Stimulated activated CD4-positive, alpha-beta T cell treated with anti-CD3 and anti-CD28 coated beads, Interleukin-12 subunit alpha, Interleukin-12 subunit beta, amount 100 ng/mL, for 24 hours (primary cell): ENCODE measurements at regions not wholly inside any gene's neighbourhood (a gene's known extent, or its start where the extent isn't known, plus 50 kb on each side); places are given as distances from the start of the nearest gene placed in this dataset.

Source experiments
- DNase-seq, 2 experiments: peaks; one replicate each; pipeline ENCODE4 v3.0.0-alpha.2; 2020; ENCODE audit warnings: low read depth in 2 of 2

DNA sequence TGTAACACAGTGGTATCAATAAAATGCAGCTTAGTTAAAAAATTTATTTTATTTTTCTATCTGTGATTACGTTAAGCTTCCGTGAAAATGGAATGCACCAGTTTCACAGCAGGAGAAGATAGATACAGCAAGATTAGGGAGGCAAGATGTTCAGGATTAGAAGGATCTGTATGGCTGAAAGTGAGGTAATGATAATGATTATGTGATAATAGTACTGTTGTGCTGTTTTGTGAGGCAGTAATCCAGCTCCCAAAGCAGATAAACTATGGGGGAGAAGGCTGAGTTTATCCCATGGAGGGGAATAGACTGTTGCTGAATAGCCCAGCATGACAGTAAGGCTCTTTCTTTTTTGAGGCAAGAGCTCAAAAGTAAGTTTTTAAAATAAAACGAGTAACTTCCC is 216.1 kb upstream of the PRPS1L1 start:
- no peak for DNase-seq

- DNase-seq, result no peak
Measured at GRCh38 chr7:18250133-18250532, 222.5 kb upstream of the PRPS1L1 start.

- DNase-seq, result no peak
Measured at GRCh38 chr7:18257711-18258110, 230.1 kb upstream of the PRPS1L1 start.

GRCh38 chr7:18262058-18262457 is 233.5 kb upstream of the HDAC9 start:
- DNase-seq, result no peak

DNA sequence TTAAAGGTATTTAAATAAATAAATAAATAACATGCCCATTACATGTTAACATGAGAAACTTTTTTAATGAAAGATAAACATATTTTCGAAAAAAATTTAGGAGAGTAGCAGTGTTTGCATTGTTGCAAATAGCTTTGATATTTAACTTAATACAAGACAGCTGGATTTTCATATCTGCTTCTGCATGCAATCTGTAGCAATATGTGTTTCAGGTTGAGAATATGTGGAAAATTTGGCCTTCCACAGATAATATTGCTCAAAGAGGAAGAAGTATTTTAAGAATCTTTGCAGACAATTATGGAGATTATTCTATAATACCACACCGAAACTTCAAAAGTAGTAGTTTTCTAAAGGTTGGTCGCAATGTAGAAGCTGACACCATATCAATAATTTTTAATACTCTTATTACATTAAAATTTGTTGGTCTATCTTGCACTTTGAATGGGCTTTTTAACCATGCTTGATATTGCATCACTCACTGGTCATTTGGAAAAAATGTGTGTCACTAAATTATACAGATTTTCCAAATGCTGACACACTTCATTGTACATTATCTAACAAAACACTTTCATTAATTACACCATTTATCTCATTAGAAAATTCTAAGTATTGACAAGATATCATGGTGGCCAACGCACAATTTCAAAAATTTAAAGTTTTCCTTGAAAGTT is 229.8 kb upstream of the HDAC9 start:
- no peak for DNase-seq

GRCh38 chr7:18268571-18268970 is 227.0 kb upstream of the HDAC9 start:
- DNase-seq, result no peak

DNA sequence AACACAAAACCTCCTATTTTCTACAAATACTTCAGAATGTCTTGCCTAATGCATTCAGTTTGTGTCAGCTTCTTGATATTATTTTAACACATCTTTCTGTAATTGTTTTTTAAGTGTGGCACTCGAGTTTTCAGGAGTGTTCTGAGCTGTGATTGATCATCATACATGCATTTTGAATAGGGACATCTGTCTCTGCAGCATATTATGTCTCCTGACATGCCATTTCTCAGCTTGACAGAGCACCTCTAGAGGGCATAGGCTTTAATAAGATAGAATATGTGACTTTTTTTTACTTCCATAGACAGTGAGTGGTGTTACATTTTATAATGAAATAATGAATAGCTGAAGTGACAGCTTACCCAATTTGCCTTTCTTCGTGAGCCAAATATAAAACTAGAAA is 219.2 kb upstream of the HDAC9 start:
- no peak for DNase-seq

- DNase-seq, result no peak
Measured at GRCh38 chr7:18278316-18278715, 217.2 kb upstream of the HDAC9 start.

DNA sequence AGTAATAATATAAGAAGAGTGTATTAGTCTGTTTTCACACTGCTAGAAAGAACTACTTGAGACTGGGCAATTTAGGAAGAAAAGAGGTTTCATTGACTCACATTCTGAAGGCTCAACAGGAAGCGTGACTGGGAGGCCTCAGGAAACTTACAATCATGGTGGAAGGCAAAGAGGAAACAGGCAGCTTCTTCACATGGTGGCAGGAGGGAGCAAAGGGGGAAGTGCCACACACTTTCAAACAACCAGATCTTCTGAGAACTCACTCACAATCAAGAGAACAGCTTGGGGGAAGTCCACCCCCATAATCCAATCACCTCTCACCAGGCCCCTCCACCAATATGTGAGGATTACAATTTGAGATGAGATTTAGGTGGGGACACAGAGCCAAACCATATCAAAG is 212.5 kb upstream of the HDAC9 start:
- DNase-seq, result no peak

DNA sequence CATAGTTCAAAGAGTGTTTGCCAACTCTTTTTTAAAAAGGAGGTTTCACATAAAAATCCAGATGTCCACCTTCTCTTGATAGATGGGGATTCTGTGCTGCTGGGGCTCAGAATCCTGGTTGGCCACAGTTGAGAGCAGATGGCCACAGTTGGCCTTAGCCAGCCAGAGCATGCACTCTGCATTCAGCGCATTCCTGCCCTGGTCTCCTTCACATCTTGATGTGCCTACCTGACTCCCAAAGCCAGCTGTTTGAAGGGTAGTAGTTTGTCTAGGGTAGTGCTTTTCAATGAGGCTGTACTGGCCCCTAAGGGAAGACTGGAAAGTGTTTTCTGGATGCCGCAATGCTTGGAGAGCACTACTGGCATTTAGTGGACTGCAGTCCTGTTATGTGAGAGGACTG is 208.1 kb upstream of the HDAC9 start:
- DNase-seq, result no peak

GRCh38 chr7:18288322-18289037 is 207.1 kb upstream of the HDAC9 start:
- DNase-seq, result no peak

GRCh38 chr7:18289788-18290187 is 205.8 kb upstream of the HDAC9 start:
- no peak for DNase-seq

- no peak for DNase-seq
Measured at GRCh38 chr7:18290223-18290622, 205.3 kb upstream of the HDAC9 start.

DNA sequence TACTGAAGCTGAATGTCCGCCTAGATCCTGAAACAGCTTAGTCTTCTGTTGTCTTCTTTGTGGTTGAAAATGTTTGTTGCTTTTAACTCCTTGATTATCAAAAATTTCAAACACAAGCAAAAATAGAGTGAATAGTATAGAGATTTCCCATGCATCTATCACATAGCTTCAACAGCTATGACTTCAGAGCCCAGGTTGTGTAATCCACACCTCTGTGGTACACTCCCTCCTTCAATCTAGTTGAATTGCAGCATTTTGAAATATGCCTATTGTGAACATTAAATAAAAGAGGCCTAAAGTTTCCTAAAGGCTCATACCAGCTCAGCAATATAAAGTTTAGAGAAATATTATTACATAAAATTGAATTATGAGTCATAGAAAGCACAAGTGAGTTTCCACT is 204.7 kb upstream of the HDAC9 start:
- DNase-seq, result no peak

- no peak for DNase-seq
Measured at GRCh38 chr7:18292584-18292983, 203.0 kb upstream of the HDAC9 start.

GRCh38 chr7:18293759-18294158 is 201.8 kb upstream of the HDAC9 start:
- no peak for DNase-seq

DNA sequence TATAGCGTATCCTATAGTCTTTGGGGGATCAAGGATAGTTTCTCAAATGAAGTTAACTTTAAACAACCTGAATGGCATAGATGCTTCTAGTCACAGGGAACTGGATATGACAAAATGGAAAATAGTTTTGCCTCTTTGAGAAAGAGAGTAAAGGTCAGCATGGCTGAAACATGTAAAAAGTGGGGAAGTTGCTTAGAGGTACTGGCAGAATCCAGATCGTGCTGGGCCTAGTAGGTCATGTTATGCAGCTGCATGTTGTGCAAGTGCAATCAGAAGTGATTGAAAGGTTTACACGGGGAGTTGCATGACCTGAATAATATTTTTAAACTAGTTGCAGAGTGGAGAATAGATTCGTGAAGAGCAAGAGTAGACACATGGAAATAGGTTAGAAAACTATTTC is 201.1 kb upstream of the HDAC9 start:
- DNase-seq, result no peak

DNA sequence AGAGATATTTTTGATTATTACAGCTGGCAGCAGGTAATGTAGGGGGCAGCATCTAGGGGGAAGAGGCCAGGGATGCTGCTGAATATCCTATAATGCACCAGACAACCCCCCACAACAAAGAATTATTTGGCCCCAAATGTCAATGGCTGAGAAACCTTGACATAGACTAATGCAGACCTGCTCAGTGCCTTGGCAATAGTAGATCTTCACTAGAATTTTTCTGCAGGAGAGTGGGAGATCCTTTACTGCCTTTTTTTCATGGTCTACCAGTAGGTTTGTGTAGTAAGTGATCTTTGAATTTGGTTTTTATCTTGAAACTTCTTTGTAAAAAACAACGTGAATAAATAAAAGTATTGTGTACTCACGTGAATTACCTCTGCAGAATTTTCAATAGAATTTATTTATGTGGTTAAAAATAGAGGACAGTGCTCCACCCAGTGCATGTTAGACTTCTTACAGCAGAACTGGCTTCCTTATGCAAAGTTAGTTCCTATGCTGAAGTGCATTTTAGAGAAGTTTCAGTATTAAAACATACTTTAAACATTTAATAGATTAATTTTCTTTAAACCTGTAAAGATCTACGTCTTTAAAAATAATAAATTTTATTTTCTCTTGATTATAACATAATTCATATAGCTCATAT is 199.6 kb upstream of the HDAC9 start:
- no peak for DNase-seq

GRCh38 chr7:18302097-18302496 is 193.5 kb upstream of the HDAC9 start:
- DNase-seq, result no peak

- DNase-seq, result no peak
Measured at GRCh38 chr7:18305866-18306265, 189.7 kb upstream of the HDAC9 start.

GRCh38 chr7:18306696-18307095 is 188.9 kb upstream of the HDAC9 start:
- no peak for DNase-seq

GRCh38 chr7:18308938-18309337 is 186.6 kb upstream of the HDAC9 start:
- no peak for DNase-seq

- DNase-seq, result no peak
Measured at GRCh38 chr7:18312482-18312881, 183.1 kb upstream of the HDAC9 start.
